GM12873 (cell line): ENCODE measurements at regions not wholly inside any gene's neighbourhood (a gene's known extent, or its start where the extent isn't known, plus 50 kb on each side); places are given as distances from the start of the nearest gene placed in this dataset.

Experiments used
- TF ChIP-seq, protein P1 (sequence below): IDR thresholded peaks from 2 replicates; pipeline ENCODE4 v1.5.1; 2012; ENCODE audit warnings: low read depth, mild to moderate bottlenecking, moderate library complexity, low read length, control low read depth; ENCODE audit not compliant: insufficient read depth; ENCODE audit errors: missing control alignments

DNA sequence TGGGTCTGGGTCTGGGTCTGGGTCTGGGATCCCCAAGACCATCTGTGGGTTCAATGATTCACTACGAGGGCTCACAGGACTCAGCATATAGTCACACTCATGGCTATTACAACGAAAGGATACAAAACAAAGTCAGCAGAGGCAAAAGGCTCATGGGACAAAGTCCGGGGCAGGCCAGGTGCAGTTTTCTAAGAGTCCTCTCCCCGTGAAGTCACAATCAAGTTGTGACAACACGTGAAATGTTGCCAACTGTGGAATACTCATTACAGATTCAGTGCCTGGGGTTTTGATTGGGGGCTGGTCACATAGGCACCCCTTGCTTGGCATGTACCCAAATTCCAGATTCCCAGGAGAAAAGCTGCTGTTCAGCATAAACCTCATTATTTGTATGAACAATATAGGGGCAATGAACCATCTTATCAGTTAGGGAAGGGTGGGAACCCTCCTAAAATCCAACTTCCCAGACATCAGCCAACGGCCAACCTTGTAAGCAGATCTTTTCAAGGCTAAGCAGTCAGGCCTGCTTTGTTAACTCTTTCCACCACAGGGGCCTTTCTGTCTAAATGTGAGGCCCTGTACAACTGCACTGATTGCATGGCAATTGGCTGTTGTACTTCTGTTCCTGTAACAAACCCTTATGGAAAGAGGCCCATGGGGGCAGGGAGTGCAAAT is 58.2 kb upstream of the DIPK2B start:
- TF ChIP-seq, protein P1, sequence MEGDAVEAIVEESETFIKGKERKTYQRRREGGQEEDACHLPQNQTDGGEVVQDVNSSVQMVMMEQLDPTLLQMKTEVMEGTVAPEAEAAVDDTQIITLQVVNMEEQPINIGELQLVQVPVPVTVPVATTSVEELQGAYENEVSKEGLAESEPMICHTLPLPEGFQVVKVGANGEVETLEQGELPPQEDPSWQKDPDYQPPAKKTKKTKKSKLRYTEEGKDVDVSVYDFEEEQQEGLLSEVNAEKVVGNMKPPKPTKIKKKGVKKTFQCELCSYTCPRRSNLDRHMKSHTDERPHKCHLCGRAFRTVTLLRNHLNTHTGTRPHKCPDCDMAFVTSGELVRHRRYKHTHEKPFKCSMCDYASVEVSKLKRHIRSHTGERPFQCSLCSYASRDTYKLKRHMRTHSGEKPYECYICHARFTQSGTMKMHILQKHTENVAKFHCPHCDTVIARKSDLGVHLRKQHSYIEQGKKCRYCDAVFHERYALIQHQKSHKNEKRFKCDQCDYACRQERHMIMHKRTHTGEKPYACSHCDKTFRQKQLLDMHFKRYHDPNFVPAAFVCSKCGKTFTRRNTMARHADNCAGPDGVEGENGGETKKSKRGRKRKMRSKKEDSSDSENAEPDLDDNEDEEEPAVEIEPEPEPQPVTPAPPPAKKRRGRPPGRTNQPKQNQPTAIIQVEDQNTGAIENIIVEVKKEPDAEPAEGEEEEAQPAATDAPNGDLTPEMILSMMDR, result no peak
